HepG2 (cell line): ENCODE measurements at regions not wholly inside any gene's neighbourhood (a gene's known extent, or its start where the extent isn't known, plus 50 kb on each side); places are given as distances from the start of the nearest gene placed in this dataset.

Experiments
- IRF2 ChIP-seq: IDR thresholded peaks from 2 replicates; pipeline ENCODE4 v1.6.1; 2018; ENCODE audit warnings: missing genetic modification reagents, missing compliant biosample characterization
- RFX1 ChIP-seq: fragments of 450-650 bp; IDR thresholded peaks from 2 replicates; pipeline ENCODE4 v1.6.1; 2017
- TF ChIP-seq, protein P1 (sequence below): sonication (generic); formaldehyde crosslinking; IDR thresholded peaks from 2 replicates; pipeline ENCODE4 v1.5.0; 2020; ENCODE audit warnings: mild to moderate bottlenecking, missing genetic modification reagents, moderate library complexity

DNA sequence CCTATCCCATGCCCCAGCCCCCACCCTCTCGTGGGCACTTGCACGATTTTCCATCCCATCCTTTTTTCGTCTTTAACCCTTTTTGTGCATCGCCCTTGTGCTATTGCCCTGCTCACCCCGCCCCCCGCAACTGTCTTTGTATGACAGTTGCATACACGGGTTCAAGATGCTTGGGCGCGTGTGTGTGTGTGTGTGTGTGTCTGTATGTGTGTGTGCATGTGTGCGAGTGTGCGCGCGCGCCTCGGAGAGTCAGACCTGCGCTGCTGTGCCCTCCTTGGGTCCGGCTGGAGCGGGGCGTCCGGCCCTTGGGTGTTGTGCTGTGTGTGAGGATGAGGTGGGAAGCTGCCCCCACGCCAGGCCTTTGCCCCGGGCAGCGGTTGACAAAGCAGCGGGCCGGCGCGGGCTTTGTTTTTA lies 230.7 kb downstream of the HAUS1 start:
- TF ChIP-seq RFX1 (no peak), IRF2 (CRISPR knock-in tag) (no peak)
- TF ChIP-seq, protein P1, sequence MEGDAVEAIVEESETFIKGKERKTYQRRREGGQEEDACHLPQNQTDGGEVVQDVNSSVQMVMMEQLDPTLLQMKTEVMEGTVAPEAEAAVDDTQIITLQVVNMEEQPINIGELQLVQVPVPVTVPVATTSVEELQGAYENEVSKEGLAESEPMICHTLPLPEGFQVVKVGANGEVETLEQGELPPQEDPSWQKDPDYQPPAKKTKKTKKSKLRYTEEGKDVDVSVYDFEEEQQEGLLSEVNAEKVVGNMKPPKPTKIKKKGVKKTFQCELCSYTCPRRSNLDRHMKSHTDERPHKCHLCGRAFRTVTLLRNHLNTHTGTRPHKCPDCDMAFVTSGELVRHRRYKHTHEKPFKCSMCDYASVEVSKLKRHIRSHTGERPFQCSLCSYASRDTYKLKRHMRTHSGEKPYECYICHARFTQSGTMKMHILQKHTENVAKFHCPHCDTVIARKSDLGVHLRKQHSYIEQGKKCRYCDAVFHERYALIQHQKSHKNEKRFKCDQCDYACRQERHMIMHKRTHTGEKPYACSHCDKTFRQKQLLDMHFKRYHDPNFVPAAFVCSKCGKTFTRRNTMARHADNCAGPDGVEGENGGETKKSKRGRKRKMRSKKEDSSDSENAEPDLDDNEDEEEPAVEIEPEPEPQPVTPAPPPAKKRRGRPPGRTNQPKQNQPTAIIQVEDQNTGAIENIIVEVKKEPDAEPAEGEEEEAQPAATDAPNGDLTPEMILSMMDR (CRISPR knock-in tag) = no peak
